ENCODE measurements at regions not wholly inside any gene's neighbourhood (a gene's known extent, or its start where the extent isn't known, plus 50 kb on each side); places are given as distances from the start of the nearest gene placed in this dataset.

DNA sequence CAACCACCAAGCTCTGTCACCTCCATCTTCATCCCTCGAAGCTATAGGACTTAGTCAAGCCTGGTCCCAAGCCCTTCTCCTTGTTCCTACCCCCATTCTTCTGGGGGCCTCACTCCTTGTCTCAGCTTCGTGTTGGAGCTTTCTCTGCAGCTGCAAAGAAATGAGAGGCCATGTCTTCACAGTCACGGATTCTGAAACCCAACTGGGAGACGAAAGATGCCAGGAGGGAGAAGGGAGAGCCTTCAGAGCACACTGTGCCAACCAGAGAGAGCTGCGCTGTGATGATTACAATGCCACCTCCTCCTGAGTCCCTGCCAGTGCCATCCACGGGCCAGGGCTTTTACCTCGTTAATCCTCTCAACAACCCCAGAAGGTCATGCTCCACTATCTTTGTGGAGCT is 469.3 kb downstream of the TBC1D22A start:
- H3K4me1 ChIP-seq = no peaks in the 10 kb centered on the region
- intact Hi-C loops (cut with DNase I) = no loop called here
- 53 to 62% methylated on average over 4 to 5 of the region's 7 CpGs for WGBS, 2 donors
- no peak overlapping the region for H3K4me3 ChIP-seq
- no peak overlapping the region for H3K27ac ChIP-seq
- peaks cover 0 to 10% (median 0%) of the 10 kb centered on the region in 4 donors for H3K27me3 ChIP-seq
- peaks cover 0 to 15% (median 13%) of the 10 kb centered on the region in 3 donors for H3K9me3 ChIP-seq
- TF ChIP-seq, protein P1, sequence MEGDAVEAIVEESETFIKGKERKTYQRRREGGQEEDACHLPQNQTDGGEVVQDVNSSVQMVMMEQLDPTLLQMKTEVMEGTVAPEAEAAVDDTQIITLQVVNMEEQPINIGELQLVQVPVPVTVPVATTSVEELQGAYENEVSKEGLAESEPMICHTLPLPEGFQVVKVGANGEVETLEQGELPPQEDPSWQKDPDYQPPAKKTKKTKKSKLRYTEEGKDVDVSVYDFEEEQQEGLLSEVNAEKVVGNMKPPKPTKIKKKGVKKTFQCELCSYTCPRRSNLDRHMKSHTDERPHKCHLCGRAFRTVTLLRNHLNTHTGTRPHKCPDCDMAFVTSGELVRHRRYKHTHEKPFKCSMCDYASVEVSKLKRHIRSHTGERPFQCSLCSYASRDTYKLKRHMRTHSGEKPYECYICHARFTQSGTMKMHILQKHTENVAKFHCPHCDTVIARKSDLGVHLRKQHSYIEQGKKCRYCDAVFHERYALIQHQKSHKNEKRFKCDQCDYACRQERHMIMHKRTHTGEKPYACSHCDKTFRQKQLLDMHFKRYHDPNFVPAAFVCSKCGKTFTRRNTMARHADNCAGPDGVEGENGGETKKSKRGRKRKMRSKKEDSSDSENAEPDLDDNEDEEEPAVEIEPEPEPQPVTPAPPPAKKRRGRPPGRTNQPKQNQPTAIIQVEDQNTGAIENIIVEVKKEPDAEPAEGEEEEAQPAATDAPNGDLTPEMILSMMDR (IDR thresholded peaks at IDR 0.05) = no peak
- no peak for TF ChIP-seq POLR2A (IDR thresholded peaks at IDR 0.05)
- no peaks in the 10 kb centered on the region for H3K36me3 ChIP-seq
- DNase-seq = no peak

DNA sequence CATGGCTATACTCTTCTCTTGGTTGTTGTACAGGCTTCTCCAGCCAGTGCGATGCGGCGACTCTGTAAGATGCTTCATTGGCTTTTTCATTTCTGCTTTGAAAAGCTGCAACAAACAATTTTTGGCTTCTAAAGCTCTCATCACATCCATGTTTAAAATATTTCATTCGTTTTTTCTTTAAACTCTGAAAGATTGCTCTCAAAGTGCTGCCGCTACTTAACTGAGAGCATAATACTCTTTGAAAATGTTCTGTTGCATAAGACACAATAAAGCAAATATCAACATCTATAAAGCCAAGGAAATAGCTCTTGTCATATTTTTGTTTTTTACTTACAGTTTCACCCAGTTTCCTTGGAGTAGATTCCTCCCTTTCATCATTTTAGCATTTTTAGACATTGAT is 468.3 kb downstream of the TBC1D22A start:
- H3K36me3 ChIP-seq = no peaks in the 10 kb centered on the region
- WGBS, 2 donors = 77 to 90% methylated on average over 5 of the region's 5 CpGs
- peaks cover 0 to 19% (median 0%) of the 10 kb centered on the region in 4 donors for H3K27me3 ChIP-seq
- intact Hi-C loops (cut with DNase I) = no loop called here
- H3K27ac ChIP-seq = no peak overlapping the region
- H3K9me3 ChIP-seq = peaks cover 0 to 15% (median 13%) of the 10 kb centered on the region in 3 donors
- H3K4me1 ChIP-seq = no peaks in the 10 kb centered on the region
- no peak for TF ChIP-seq POLR2A (IDR thresholded peaks at IDR 0.05)
- TF ChIP-seq, protein P1 (IDR thresholded peaks at IDR 0.05) = no peak
- H3K4me3 ChIP-seq = no peak overlapping the region
- no peak for DNase-seq

DNA sequence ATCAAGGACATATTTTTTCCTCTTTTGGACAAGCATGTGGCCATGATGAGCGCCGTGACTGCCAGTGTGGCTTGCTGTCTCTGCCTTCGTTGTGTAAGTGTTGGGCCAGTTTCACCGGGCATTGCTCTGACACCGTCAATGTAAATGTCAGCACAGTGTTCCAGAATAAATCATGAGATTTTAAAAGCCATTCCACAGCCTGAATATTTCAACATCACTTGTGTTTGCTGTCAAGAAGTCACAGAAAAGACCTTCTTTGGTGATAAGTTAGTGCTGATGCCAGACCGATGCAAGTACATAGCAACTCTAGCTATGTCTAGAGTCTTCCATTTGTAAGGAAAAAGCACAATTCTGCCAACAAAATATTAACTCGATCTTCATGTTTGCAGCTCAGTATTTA is 467.8 kb downstream of the TBC1D22A start:
- 78 to 81% methylated on average over 5 to 7 of the region's 7 CpGs for WGBS, 2 donors
- no peak for DNase-seq
- H3K9me3 ChIP-seq = peaks cover 0 to 15% (median 13%) of the 10 kb centered on the region in 3 donors
- H3K27ac ChIP-seq = no peak overlapping the region
- intact Hi-C loops (cut with DNase I) = no loop called here
- no peak for TF ChIP-seq POLR2A (IDR thresholded peaks at IDR 0.05)
- TF ChIP-seq, protein P1 (IDR thresholded peaks at IDR 0.05) = no peak
- no peaks in the 10 kb centered on the region for H3K36me3 ChIP-seq
- H3K27me3 ChIP-seq = peaks cover 0 to 15% (median 0%) of the 10 kb centered on the region in 4 donors
- no peaks in the 10 kb centered on the region for H3K4me1 ChIP-seq
- H3K4me3 ChIP-seq = no peak overlapping the region

DNA sequence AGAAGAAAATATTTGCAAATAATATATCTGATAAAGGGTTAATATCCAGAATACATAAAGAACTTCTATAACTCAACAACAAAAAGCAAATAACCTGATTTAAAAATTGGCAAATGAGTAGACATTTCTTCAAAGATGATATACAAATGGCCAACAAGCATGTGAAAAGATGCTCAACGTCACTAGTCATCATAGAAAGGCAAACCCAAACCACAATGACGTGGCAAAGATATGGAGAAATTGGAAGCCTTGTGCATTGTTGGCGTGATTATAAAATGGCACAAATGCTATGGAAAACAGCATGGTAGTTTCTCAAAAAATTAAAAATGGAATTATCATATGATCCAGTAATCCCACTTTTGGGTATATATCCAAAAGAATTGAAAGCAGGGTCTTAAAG is 466.3 kb downstream of the TBC1D22A start:
- Histone ChIP-seq H3K27me3 (peaks cover 0 to 9% (median 0%) of the 10 kb centered on the region in 4 donors), H3K27ac (no peak overlapping the region), H3K4me1 (no peaks in the 10 kb centered on the region), H3K36me3 (no peaks in the 10 kb centered on the region), H3K4me3 (no peak overlapping the region), H3K9me3 (peaks cover 0 to 14% (median 13%) of the 10 kb centered on the region in 3 donors)
- intact Hi-C loops (cut with DNase I) = no loop called here
- 63 to 69% methylated on average over 3 of the region's 3 CpGs for WGBS, 2 donors
- TF ChIP-seq, protein P1 (IDR thresholded peaks at IDR 0.05) = no peak
- no peak for DNase-seq

DNA sequence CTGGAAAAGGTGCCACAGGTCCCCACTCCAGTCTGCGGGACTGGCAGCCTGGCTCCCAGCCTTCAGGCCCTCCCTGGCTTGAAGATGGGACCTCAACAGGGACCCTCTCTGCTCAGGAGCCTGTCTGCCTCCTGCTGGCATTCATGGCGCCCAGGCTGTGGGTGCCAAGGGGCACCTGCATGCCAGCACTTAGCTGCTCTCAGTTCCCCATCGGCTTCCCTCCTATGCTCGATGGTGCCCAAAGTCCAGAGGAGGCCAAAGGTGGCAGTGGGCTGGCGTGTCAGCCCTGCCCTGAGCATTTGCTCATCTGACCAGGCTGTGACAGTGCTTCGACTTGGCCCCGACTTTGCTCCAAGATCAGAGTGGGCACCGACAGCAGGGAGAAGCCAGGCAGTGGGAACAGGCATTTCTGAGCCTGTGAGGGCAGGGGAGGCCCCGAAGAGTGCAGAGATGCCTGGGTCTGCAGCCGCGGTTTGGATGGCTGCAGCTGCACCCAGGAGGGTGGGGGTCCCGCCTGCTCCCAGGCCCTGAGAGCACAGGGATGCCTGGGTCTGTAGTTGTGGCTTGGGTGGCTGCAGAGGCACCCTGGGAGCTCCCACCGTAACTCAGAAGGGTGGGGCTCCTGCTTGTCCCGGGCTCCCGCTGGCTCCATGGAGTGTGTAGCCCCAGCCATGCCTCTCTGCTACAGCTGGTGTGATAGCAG is 463.6 kb downstream of the TBC1D22A start:
- no peak for TF ChIP-seq POLR2A (IDR thresholded peaks at IDR 0.05)
- TF ChIP-seq, protein P1 (IDR thresholded peaks at IDR 0.05) = no peak
- Histone ChIP-seq H3K4me3 (no peak overlapping the region), H3K36me3 (no peaks in the 10 kb centered on the region), H3K27ac (no peak overlapping the region), H3K27me3 (peaks cover 0 to 9% (median 0%) of the 10 kb centered on the region in 4 donors), H3K9me3 (peaks cover 0 to 8% (median 0%) of the 10 kb centered on the region in 3 donors), H3K4me1 (no peaks in the 10 kb centered on the region)
- WGBS, 2 donors = 85 to 100% methylated on average over 2 to 5 of the region's 15 CpGs
- DNase-seq = no peak
- intact Hi-C loops (cut with DNase I) = no loop called here

Data from esophagus squamous epithelium (tissue), 5 donors.